ENCODE measurements at regions not wholly inside any gene's neighbourhood (a gene's known extent, or its start where the extent isn't known, plus 50 kb on each side); places are given as distances from the start of the nearest gene placed in this dataset.

DNA sequence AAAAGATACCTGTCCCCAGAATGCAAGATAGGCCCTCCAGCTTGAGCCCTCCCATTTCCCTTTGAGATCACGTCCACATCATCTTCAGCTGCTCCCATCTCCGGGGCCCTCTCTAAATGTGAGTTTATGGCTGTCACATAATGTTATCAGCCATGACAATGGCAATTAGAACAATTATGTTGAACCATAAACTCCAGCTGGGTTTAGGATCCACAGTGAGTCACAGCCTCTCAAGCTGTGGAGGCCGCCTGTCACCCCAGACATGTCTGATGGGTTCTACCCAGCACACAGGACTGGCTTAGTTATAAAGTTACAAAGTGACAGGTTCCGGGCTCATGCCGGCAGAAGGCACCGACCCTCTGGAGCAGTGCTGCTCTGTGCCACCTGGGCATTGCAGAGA lies 597.3 kb downstream of the PTPRU start:
- no peak overlapping the region for H2AFZ ChIP-seq (ENCODE audit: control insufficient read depth, low read depth, low read length)
- H3K9ac ChIP-seq (ENCODE audit: control insufficient read depth, insufficient read depth, low read length): no peak overlapping the region
- 43% methylated on average over 6 of the region's 6 CpGs for WGBS (ENCODE audit: insufficient coverage, insufficient replicate concordance, low lambda C conversion rate, missing lambda C conversion rate)
- ATAC-seq: no peak
- H3K36me3 ChIP-seq (ENCODE audit: control insufficient read depth in 2 of 2, insufficient read depth in 2 of 2, low read length in 1 of 2): no peaks in the 10 kb centered on the region
- H3K27ac ChIP-seq (ENCODE audit: control insufficient read depth, insufficient read depth): no peak overlapping the region
- H3K4me2 ChIP-seq (ENCODE audit: control insufficient read depth, insufficient read depth): no peak overlapping the region
- intact Hi-C loops (cut with micrococcal nuclease; ENCODE audit: unreplicated experiment) (no loop called here), in situ Hi-C loops (cut with MboI) (no loop called here)
- H3K4me3 ChIP-seq: no peak overlapping the region
- ChIA-PET SMC1A (ENCODE audit: uncharacterized antibody, unreplicated experiment) (no interaction called here), RAD21 (ENCODE audit: unreplicated experiment) (no interaction called here), CTCF (no interaction called here), POLR2A (no interaction called here)
- BruUV-seq (replicated peaks): no TSS peak
- no peak for TF ChIP-seq SP1 (IDR thresholded peaks at IDR 0.05; ENCODE audit: low read depth, low read length)
- no peaks in the 10 kb centered on the region for H4K20me1 ChIP-seq (ENCODE audit: control insufficient read depth, insufficient read depth)
- H3K27me3 ChIP-seq (replicated peaks in 1 of 2; ENCODE audit: control insufficient read depth in 2 of 2, insufficient read depth in 2 of 2, low read length in 1 of 2): no peaks in the 10 kb centered on the region; a peak in 2 of 4 replicates
- no peaks in the 10 kb centered on the region for H3K4me1 ChIP-seq (ENCODE audit: control insufficient read depth, insufficient read depth, low read length)
- H3K79me2 ChIP-seq (ENCODE audit: control insufficient read depth, insufficient read depth, low read length): no peaks in the 10 kb centered on the region
- no peak for FAIRE-seq
- DNase-seq (ENCODE audit: low read depth, low spot score): no peak
- H3K9me3 ChIP-seq (replicated peaks; ENCODE audit: control insufficient read depth, insufficient read depth, low read length): no peaks in the 10 kb centered on the region

DNA sequence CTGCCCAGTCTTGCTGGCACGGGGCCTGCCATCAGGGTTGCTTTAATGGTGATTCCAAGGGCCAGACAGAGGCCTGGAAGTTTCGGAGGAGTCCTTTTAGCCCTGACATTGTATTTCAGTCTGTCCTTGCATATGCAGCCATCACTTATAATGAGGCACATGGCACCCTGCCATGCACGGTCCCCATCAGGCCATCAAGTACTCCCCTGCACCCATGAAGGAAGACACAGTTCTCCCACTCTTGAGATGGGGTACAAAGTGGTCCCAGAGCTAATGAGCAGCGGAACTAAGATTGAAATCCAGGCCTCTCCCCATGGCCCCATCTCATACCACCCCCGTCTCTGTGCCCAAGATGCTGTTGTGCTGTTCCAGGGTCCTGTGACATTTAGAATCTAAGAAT lies 596.6 kb downstream of the PTPRU start:
- DNase-seq (ENCODE audit: low read depth, low spot score) (no peak), FAIRE-seq (no peak), ATAC-seq (no peak)
- POLR2A ChIA-PET: no interaction called here
- intact Hi-C loops (cut with micrococcal nuclease; ENCODE audit: unreplicated experiment): no loop called here
- Histone ChIP-seq H3K79me2 (ENCODE audit: control insufficient read depth, insufficient read depth, low read length) (no peaks in the 10 kb centered on the region), H4K20me1 (ENCODE audit: control insufficient read depth, insufficient read depth) (no peaks in the 10 kb centered on the region), H3K9ac (ENCODE audit: control insufficient read depth, insufficient read depth, low read length) (no peak overlapping the region), H3K4me2 (ENCODE audit: control insufficient read depth, insufficient read depth) (no peak overlapping the region), H3K4me1 (ENCODE audit: control insufficient read depth, insufficient read depth, low read length) (no peaks in the 10 kb centered on the region), H3K4me3 (no peak overlapping the region), H3K9me3 (replicated peaks; ENCODE audit: control insufficient read depth, insufficient read depth, low read length) (no peaks in the 10 kb centered on the region), H3K36me3 (ENCODE audit: control insufficient read depth in 2 of 2, insufficient read depth in 2 of 2, low read length in 1 of 2) (no peaks in the 10 kb centered on the region), H3K27ac (ENCODE audit: control insufficient read depth, insufficient read depth) (no peak overlapping the region), H3K27me3 (replicated peaks in 1 of 2; ENCODE audit: control insufficient read depth in 2 of 2, insufficient read depth in 2 of 2, low read length in 1 of 2) (no peaks in the 10 kb centered on the region; a peak in 2 of 4 replicates), H2AFZ (ENCODE audit: control insufficient read depth, low read depth, low read length) (no peak overlapping the region)
- RAD21 ChIA-PET (ENCODE audit: unreplicated experiment): no interaction called here
- CTCF ChIA-PET: no interaction called here
- in situ Hi-C loops (cut with MboI): no loop called here
- WGBS (ENCODE audit: insufficient coverage, insufficient replicate concordance, low lambda C conversion rate, missing lambda C conversion rate): 2% methylated on average over 5 of the region's 5 CpGs
- SMC1A ChIA-PET (ENCODE audit: uncharacterized antibody, unreplicated experiment): no interaction called here
- BruUV-seq (replicated peaks): no TSS peak
- no peak for TF ChIP-seq ZSCAN29 (IDR thresholded peaks at IDR 0.05)
- TF ChIP-seq, protein P1, sequence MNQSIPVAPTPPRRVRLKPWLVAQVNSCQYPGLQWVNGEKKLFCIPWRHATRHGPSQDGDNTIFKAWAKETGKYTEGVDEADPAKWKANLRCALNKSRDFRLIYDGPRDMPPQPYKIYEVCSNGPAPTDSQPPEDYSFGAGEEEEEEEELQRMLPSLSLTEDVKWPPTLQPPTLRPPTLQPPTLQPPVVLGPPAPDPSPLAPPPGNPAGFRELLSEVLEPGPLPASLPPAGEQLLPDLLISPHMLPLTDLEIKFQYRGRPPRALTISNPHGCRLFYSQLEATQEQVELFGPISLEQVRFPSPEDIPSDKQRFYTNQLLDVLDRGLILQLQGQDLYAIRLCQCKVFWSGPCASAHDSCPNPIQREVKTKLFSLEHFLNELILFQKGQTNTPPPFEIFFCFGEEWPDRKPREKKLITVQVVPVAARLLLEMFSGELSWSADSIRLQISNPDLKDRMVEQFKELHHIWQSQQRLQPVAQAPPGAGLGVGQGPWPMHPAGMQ (IDR thresholded peaks at IDR 0.05; ENCODE audit: borderline replicate concordance): no peak
- no peak for TF ChIP-seq FOS (IDR thresholded peaks at IDR 0.05; ENCODE audit: borderline replicate concordance, extremely low read depth, insufficient read length)
- TF ChIP-seq CBX3 (IDR thresholded peaks at IDR 0.05; ENCODE audit: borderline replicate concordance, low read depth): no peak
- TF ChIP-seq RAD51 (IDR thresholded peaks at IDR 0.05): no peak
- TF ChIP-seq, protein P2, sequence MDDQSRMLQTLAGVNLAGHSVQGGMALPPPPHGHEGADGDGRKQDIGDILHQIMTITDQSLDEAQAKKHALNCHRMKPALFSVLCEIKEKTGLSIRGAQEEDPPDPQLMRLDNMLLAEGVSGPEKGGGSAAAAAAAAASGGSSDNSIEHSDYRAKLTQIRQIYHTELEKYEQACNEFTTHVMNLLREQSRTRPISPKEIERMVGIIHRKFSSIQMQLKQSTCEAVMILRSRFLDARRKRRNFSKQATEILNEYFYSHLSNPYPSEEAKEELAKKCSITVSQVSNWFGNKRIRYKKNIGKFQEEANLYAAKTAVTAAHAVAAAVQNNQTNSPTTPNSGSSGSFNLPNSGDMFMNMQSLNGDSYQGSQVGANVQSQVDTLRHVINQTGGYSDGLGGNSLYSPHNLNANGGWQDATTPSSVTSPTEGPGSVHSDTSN (IDR thresholded peaks at IDR 0.05; ENCODE audit: insufficient replicate concordance, low read depth, low read length): no peak
- TF ChIP-seq, protein P3, sequence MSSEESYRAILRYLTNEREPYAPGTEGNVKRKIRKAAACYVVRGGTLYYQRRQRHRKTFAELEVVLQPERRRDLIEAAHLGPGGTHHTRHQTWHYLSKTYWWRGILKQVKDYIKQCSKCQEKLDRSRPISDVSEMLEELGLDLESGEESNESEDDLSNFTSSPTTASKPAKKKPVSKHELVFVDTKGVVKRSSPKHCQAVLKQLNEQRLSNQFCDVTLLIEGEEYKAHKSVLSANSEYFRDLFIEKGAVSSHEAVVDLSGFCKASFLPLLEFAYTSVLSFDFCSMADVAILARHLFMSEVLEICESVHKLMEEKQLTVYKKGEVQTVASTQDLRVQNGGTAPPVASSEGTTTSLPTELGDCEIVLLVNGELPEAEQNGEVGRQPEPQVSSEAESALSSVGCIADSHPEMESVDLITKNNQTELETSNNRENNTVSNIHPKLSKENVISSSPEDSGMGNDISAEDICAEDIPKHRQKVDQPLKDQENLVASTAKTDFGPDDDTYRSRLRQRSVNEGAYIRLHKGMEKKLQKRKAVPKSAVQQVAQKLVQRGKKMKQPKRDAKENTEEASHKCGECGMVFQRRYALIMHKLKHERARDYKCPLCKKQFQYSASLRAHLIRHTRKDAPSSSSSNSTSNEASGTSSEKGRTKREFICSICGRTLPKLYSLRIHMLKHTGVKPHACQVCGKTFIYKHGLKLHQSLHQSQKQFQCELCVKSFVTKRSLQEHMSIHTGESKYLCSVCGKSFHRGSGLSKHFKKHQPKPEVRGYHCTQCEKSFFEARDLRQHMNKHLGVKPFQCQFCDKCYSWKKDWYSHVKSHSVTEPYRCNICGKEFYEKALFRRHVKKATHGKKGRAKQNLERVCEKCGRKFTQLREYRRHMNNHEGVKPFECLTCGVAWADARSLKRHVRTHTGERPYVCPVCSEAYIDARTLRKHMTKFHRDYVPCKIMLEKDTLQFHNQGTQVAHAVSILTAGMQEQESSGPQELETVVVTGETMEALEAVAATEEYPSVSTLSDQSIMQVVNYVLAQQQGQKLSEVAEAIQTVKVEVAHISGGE (CRISPR knock-in tag; IDR thresholded peaks at IDR 0.05): no peak
- no peak for TF ChIP-seq ESRRA (IDR thresholded peaks at IDR 0.05; ENCODE audit: low read length)
- no peak for TF ChIP-seq ATF7 (IDR thresholded peaks at IDR 0.05; ENCODE audit: low read depth)
- no peak for TF ChIP-seq RELA (IDR thresholded peaks at IDR 0.05; ENCODE audit: borderline replicate concordance, partially characterized antibody)
- no peak for TF ChIP-seq HDAC6 (IDR thresholded peaks at IDR 0.05; ENCODE audit: unreplicated experiment)
- TF ChIP-seq JUNB (IDR thresholded peaks at IDR 0.05): no peak
- no peak for TF ChIP-seq RUNX3 (IDR thresholded peaks at IDR 0.05; ENCODE audit: low read length)
- no peak for TF ChIP-seq CHD1 (IDR thresholded peaks at IDR 0.05; ENCODE audit: low read depth, low read length)
